NB4 (cell line): ENCODE measurements at regions not wholly inside any gene's neighbourhood (a gene's known extent, or its start where the extent isn't known, plus 50 kb on each side); places are given as distances from the start of the nearest gene placed in this dataset.

Source experiments
- DNase-seq: peaks from one replicate; pipeline ENCODE4 v3.0.0; 2010; ENCODE audit warnings: low read depth
- H3K4me3 ChIP-seq: one replicate; pipeline ENCODE4 v1.5.1; 2011; ENCODE audit warnings: mild to moderate bottlenecking, low read depth, low read length, moderate library complexity
- CTCF ChIP-seq: IDR thresholded peaks from one replicate; pipeline ENCODE4 v1.5.1; 2012; ENCODE audit warnings: low read depth, low read length
- MAX ChIP-seq: IDR thresholded peaks from 2 replicates; pipeline ENCODE4 v1.6.1; 2011; ENCODE audit warnings: low read depth, low read length
- MYC ChIP-seq: IDR thresholded peaks from 2 replicates; pipeline ENCODE4 v1.6.1; 2011; ENCODE audit warnings: low read depth, low read length
- POLR2A ChIP-seq: IDR thresholded peaks from 2 replicates; pipeline ENCODE4 v1.6.1; 2011; ENCODE audit warnings: mild to moderate bottlenecking; ENCODE audit not compliant: insufficient read length; ENCODE audit errors: extremely low read depth

GRCh38 chr11:38952698-38953097 is 2354.7 kb upstream of the RAG2 start:
- no peak overlapping the region for H3K4me3 ChIP-seq
- no peak for DNase-seq
- no peak for TF ChIP-seq CTCF

GRCh38 chr11:38950867-38951266 is 2352.8 kb upstream of the RAG2 start:
- no peak for TF ChIP-seq MAX
- TF ChIP-seq POLR2A = no peak
- TF ChIP-seq CTCF = no peak
- TF ChIP-seq MYC = no peak
- no peak for DNase-seq
- H3K4me3 ChIP-seq = no peak overlapping the region

GRCh38 chr11:38948392-38948791 is 2350.4 kb upstream of the RAG2 start:
- DNase-seq = no peak
- no peak overlapping the region for H3K4me3 ChIP-seq
- TF ChIP-seq POLR2A (no peak), CTCF (no peak), MYC (no peak)

GRCh38 chr11:38937709-38938108 is 2339.7 kb upstream of the RAG2 start:
- H3K4me3 ChIP-seq = no peak overlapping the region
- DNase-seq = no peak
- TF ChIP-seq MYC (no peak), POLR2A (no peak), CTCF (no peak), MAX (no peak)

GRCh38 chr11:38935941-38936340 is 2337.9 kb upstream of the RAG2 start:
- TF ChIP-seq CTCF (no peak), MAX (no peak), MYC (no peak), POLR2A (no peak)
- DNase-seq = no peak

GRCh38 chr11:38927993-38928392 is 2330.0 kb upstream of the RAG2 start:
- TF ChIP-seq MAX = no peak
- no peak for TF ChIP-seq MYC
- no peak for TF ChIP-seq POLR2A
- no peak for TF ChIP-seq CTCF
- H3K4me3 ChIP-seq = no peak overlapping the region
- no peak for DNase-seq

More at GRCh38 chr11:38935941-38936340, 2337.9 kb upstream of the RAG2 start:
- no peak overlapping the region for H3K4me3 ChIP-seq
